IMR-90 (cell line): ENCODE measurements at regions not wholly inside any gene's neighbourhood (a gene's known extent, or its start where the extent isn't known, plus 50 kb on each side); places are given as distances from the start of the nearest gene placed in this dataset.

Source experiments
- ATAC-seq: fragments of 200-7000 bp; cut with Tn5 transposase; 2 replicates; pipeline ENCODE4 v1.9.1; 2020; ENCODE audit warnings: low read depth, mild to moderate bottlenecking, moderate library complexity
- BruUV-seq: library from RNA; stranded (reverse); fragments of 400-500 nt; replicated peaks from 2 replicates; lab custom pipeline; 2021; lab: Mats Ljungman, UMichigan
- CTCF ChIA-PET: fragments of 300-600 bp; formaldehyde crosslinking; extraction: SDS; loops from one replicate; lab custom pipeline; 2021; ENCODE audit warnings: antibody characterized with exemption; lab: Yijun Ruan, JAX
- POLR2A ChIA-PET: fragments of 300-600 bp; sonication (Branson Sonifier 250); formaldehyde crosslinking; loops from one replicate; lab custom pipeline; 2022; ENCODE audit warnings: antibody characterized with exemption; ENCODE audit not compliant: unreplicated experiment; lab: Charles Lee
- DNase-seq: peaks from one replicate; pipeline ENCODE4 v3.0.0; 2013
- H2AFZ ChIP-seq: replicated peaks from 2 replicates; pipeline ENCODE3; 2013; ENCODE audit warnings: low read length, mild to moderate bottlenecking; ENCODE audit not compliant: poor library complexity
- H2AK5ac ChIP-seq: 2 replicates; pipeline ENCODE4 v1.6.1; 2013; ENCODE audit warnings: low read depth, low read length, inconsistent platforms
- H2AK9ac ChIP-seq: replicated peaks from 2 replicates; pipeline ENCODE3; 2013; ENCODE audit warnings: mild to moderate bottlenecking, low read depth, low read length, moderate library complexity; ENCODE audit not compliant: poor library complexity
- H2BK120ac ChIP-seq: 2 replicates; pipeline ENCODE4 v1.6.1; 2013; ENCODE audit warnings: low read depth, low read length, inconsistent platforms
- H2BK15ac ChIP-seq: 3 replicates; pipeline ENCODE4 v1.6.1; 2013; ENCODE audit warnings: low read depth, low read length, inconsistent platforms
- H2BK20ac ChIP-seq: 2 replicates; pipeline ENCODE4 v1.6.1; 2013; ENCODE audit warnings: low read depth, mild to moderate bottlenecking, inconsistent platforms, low read length, moderate library complexity
- H2BK5ac ChIP-seq: 2 replicates; pipeline ENCODE4 v1.6.1; 2013; ENCODE audit warnings: mild to moderate bottlenecking, low read depth, low read length, inconsistent platforms; ENCODE audit not compliant: poor library complexity, severe bottlenecking
- H3K14ac ChIP-seq: replicated peaks from 2 replicates; pipeline ENCODE4 v1.6.1; 2013; ENCODE audit warnings: low read depth, low read length, inconsistent platforms
- H3K18ac ChIP-seq: 2 replicates; pipeline ENCODE4 v1.6.1; 2013; ENCODE audit warnings: low read depth, low read length, control low read depth
- H3K23ac ChIP-seq: 2 replicates; pipeline ENCODE4 v1.6.1; 2013; ENCODE audit warnings: low read depth, low read length, inconsistent platforms
- H3K27ac ChIP-seq: 2 replicates; pipeline ENCODE4 v1.5.1; 2013; ENCODE audit warnings: mild to moderate bottlenecking, control low read depth, low read length; ENCODE audit not compliant: insufficient read depth
- H3K27me3 ChIP-seq: 2 replicates; pipeline ENCODE4 v1.6.1; 2013; ENCODE audit warnings: low read length; ENCODE audit not compliant: control insufficient read depth, insufficient read depth
- H3K36me3 ChIP-seq: 2 replicates; pipeline ENCODE4 v1.6.1; 2013; ENCODE audit warnings: low read length, mixed read lengths; ENCODE audit not compliant: control insufficient read depth, insufficient read depth
- H3K4ac ChIP-seq: 2 replicates; pipeline ENCODE4 v1.6.1; 2013; ENCODE audit warnings: low read depth, low read length, inconsistent platforms
- H3K4me1 ChIP-seq: 2 replicates; pipeline ENCODE4 v1.6.1; 2013; ENCODE audit warnings: low read length, mixed read lengths; ENCODE audit not compliant: control insufficient read depth, insufficient read depth
- H3K4me2 ChIP-seq: 2 replicates; pipeline ENCODE4 v1.6.1; 2013; ENCODE audit warnings: low read depth, mild to moderate bottlenecking, control low read depth, low read length, moderate library complexity
- H3K4me3 ChIP-seq: 2 replicates; pipeline ENCODE4 v1.5.1; 2013; ENCODE audit warnings: low read depth, mild to moderate bottlenecking, control low read depth, low read length, moderate library complexity; ENCODE audit not compliant: insufficient read depth
- H3K56ac ChIP-seq: 2 replicates; pipeline ENCODE4 v1.6.1; 2013; ENCODE audit warnings: low read length, inconsistent platforms; ENCODE audit not compliant: insufficient read depth; ENCODE audit errors: extremely low read depth
- H3K79me1 ChIP-seq, 2 experiments: 2 replicates each; pipeline ENCODE4 v1.6.1; 2013; ENCODE audit warnings: low read length in 2 of 2, inconsistent platforms in 1 of 2, low read depth in 1 of 2
- H3K9ac ChIP-seq: 2 replicates; pipeline ENCODE4 v1.6.1; 2013; ENCODE audit warnings: low read depth, low read length, control low read depth
- H3K9me1 ChIP-seq: 2 replicates; pipeline ENCODE4 v1.6.1; 2013; ENCODE audit warnings: low read length, inconsistent platforms; ENCODE audit not compliant: insufficient read depth
- H3K9me3 ChIP-seq: 2 replicates; pipeline ENCODE4 v1.6.1; 2013; ENCODE audit warnings: low read length; ENCODE audit not compliant: control insufficient read depth, insufficient read depth
- H4K20me1 ChIP-seq: 2 replicates; pipeline ENCODE4 v1.6.1; 2013; ENCODE audit warnings: low read length, inconsistent platforms; ENCODE audit not compliant: insufficient read depth
- H4K5ac ChIP-seq: 2 replicates; pipeline ENCODE4 v1.6.1; 2013; ENCODE audit warnings: mild to moderate bottlenecking, low read depth, low read length, control low read depth
- H4K8ac ChIP-seq, 2 experiments: 2 replicates each; pipeline ENCODE4 v1.6.1; 2013; ENCODE audit warnings: low read depth in 2 of 2, low read length in 2 of 2, control low read depth in 1 of 2, inconsistent platforms in 1 of 2
- H4K91ac ChIP-seq: 2 replicates; pipeline ENCODE4 v1.6.1; 2013; ENCODE audit warnings: low read depth, low read length, inconsistent platforms; ENCODE audit not compliant: insufficient read depth
- BHLHE40 ChIP-seq: fragments of 150-350 bp; IDR thresholded peaks from 2 replicates; pipeline ENCODE4 v1.6.1; 2016; ENCODE audit warnings: mild to moderate bottlenecking, low read depth, low read length
- CEBPB ChIP-seq: IDR thresholded peaks from 2 replicates; pipeline ENCODE4 v1.6.1; 2012; ENCODE audit warnings: low read depth, low read length, improper control_type of control experiment
- CHD1 ChIP-seq: IDR thresholded peaks from 2 replicates; pipeline ENCODE4 v1.6.1; 2012; ENCODE audit warnings: low read depth, low read length, improper control_type of control experiment
- FOS ChIP-seq: fragments of 150-350 bp; IDR thresholded peaks from 2 replicates; pipeline ENCODE4 v1.6.1; 2016; ENCODE audit warnings: low read depth, low read length
- MAFK ChIP-seq: IDR thresholded peaks from 2 replicates; pipeline ENCODE4 v1.6.1; 2012; ENCODE audit warnings: low read depth, low read length, improper control_type of control experiment
- MAZ ChIP-seq: IDR thresholded peaks from 2 replicates; pipeline ENCODE4 v1.6.1; 2012; ENCODE audit warnings: low read depth, mild to moderate bottlenecking, low read length, improper control_type of control experiment, moderate library complexity, borderline replicate concordance
- MXI1 ChIP-seq: IDR thresholded peaks from 2 replicates; pipeline ENCODE4 v1.6.1; 2012; ENCODE audit warnings: low read depth, mild to moderate bottlenecking, low read length, moderate library complexity, borderline replicate concordance
- NFE2L2 ChIP-seq: fragments of 150-350 bp; IDR thresholded peaks from 2 replicates; pipeline ENCODE4 v1.6.1; 2016; ENCODE audit warnings: low read depth, mild to moderate bottlenecking, low read length
- RAD21 ChIP-seq: IDR thresholded peaks from 2 replicates; pipeline ENCODE4 v1.6.1; 2012; ENCODE audit warnings: low read length, improper control_type of control experiment
- RCOR1 ChIP-seq: IDR thresholded peaks from 2 replicates; pipeline ENCODE4 v1.6.1; 2012; ENCODE audit warnings: mild to moderate bottlenecking, low read length, improper control_type of control experiment; ENCODE audit not compliant: insufficient replicate concordance
- RFX5 ChIP-seq: IDR thresholded peaks from 2 replicates; pipeline ENCODE4 v1.8.0; 2012; ENCODE audit warnings: low read depth, mild to moderate bottlenecking, low read length, moderate library complexity
- SMC3 ChIP-seq: fragments of 150-350 bp; IDR thresholded peaks from 2 replicates; pipeline ENCODE4 v1.6.1; 2016; ENCODE audit warnings: low read depth, mild to moderate bottlenecking, antibody characterized with exemption, low read length, moderate library complexity
- USF2 ChIP-seq: fragments of 150-350 bp; IDR thresholded peaks from 2 replicates; pipeline ENCODE4 v1.6.1; 2017; ENCODE audit warnings: mild to moderate bottlenecking, antibody characterized with exemption, low read length, low read depth
- WGBS, 2 experiments: methylation state at CpG; one replicate each; pipeline versions ENCODE4 v1.1.5 to v1.1.7; 2013; ENCODE audit warnings: missing lambda C conversion rate in 2 of 2; ENCODE audit not compliant: insufficient read length in 1 of 2; ENCODE audit errors: extremely low coverage in 2 of 2; 5-methylcytosine and 5-hydroxymethylcytosine counted together
- dilution Hi-C: fragments of 300-500 bp; cut with HindIII; formaldehyde crosslinking; loops from one replicate; pipeline ENCODE4 v1.14.3; 2018; ENCODE audit warnings: low sequenced_read_pairs; ENCODE audit not compliant: unreplicated experiment
- in situ Hi-C: fragments of 300-500 bp; cut with MboI; formaldehyde crosslinking; loops from 3 replicates; pipeline ENCODE4 v1.14.3; 2019; ENCODE audit warnings: low sequenced_read_pairs, inconsistent platforms, mixed read lengths
- intact Hi-C: fragments of 100-400 bp; cut with micrococcal nuclease; formaldehyde crosslinking; loops from 2 replicates; pipeline ENCODE4 v1.10.0; 2022
- TF ChIP-seq, protein P1 (sequence below): fragments of 150-350 bp; IDR thresholded peaks from 2 replicates; pipeline ENCODE4 v1.6.1; 2016; ENCODE audit warnings: low read depth, mild to moderate bottlenecking, low read length, moderate library complexity, borderline replicate concordance
- TF ChIP-seq, protein P2 (sequence below): conservative IDR thresholded peaks from 2 replicates; pipeline ENCODE4 v1.5.1; 2012; ENCODE audit warnings: mild to moderate bottlenecking, low read depth, low read length, improper control_type of control experiment

DNA sequence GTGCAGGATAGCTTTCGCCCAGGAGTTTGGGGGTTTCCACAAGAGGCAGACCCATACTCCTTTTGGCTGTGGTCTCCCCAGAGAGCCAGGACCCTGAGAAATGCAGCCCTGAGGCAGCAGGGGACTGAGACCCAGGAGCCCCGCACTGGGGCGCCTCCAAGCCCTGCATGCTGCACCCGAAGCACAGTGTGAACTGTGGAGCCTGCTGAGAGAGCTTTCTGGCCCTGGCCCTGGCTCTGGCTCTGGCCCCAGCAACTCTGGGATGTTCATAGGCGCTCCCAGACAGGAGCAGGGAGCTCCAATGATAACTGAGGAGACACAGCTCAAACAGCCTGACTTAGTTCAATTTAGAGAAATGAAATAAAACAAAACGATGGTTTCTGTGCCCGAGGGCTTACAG lies 96.4 kb upstream of the TEX51 start:
- no peak for ATAC-seq
- CTCF ChIA-PET, result no interaction called here
- H2AK9ac ChIP-seq, result no peak overlapping the region

More for the DNA sequence above, 96.4 kb upstream of the TEX51 start:
- Histone ChIP-seq H4K20me1 (no peaks in the 10 kb centered on the region), H3K36me3 (no peaks in the 10 kb centered on the region), H3K9me1 (no peaks in the 10 kb centered on the region), H3K4me1 (no peaks in the 10 kb centered on the region), H3K27me3 (no peaks in the 10 kb centered on the region), H3K4me3 (no peak overlapping the region), H3K18ac (no peak overlapping the region), H3K27ac (no peak overlapping the region), H4K91ac (no peak overlapping the region), H3K4ac (no peak overlapping the region), H2BK120ac (no peak overlapping the region), H2AFZ (no peak overlapping the region), H2BK15ac (no peak overlapping the region), H3K9ac (no peak overlapping the region), H3K23ac (no peak overlapping the region), H3K79me1 (no peaks in the 10 kb centered on the region), H3K14ac (no peak overlapping the region), H2AK5ac (no peak overlapping the region), H3K56ac (no peak overlapping the region), H3K9me3 (no peaks in the 10 kb centered on the region), H2BK20ac (no peak overlapping the region), H2BK5ac (no peak overlapping the region), H3K4me2 (no peak overlapping the region), H4K8ac (no peak overlapping the region), H4K5ac (no peak overlapping the region)
- DNase-seq, result no peak
- WGBS, 2 experiments, result 49% methylated on average over 4 of the region's 7 CpGs; no CpG with 5 or more reads in 1 of the 2 experiments
- BruUV-seq, result no TSS peak
- TF ChIP-seq RAD21 (no peak), RFX5 (no peak), CEBPB (no peak), USF2 (no peak), SMC3 (no peak), NFE2L2 (no peak), RCOR1 (no peak), MAZ (no peak), CHD1 (no peak), FOS (no peak), MAFK (no peak), BHLHE40 (no peak), MXI1 (no peak)
- TF ChIP-seq, protein P1, sequence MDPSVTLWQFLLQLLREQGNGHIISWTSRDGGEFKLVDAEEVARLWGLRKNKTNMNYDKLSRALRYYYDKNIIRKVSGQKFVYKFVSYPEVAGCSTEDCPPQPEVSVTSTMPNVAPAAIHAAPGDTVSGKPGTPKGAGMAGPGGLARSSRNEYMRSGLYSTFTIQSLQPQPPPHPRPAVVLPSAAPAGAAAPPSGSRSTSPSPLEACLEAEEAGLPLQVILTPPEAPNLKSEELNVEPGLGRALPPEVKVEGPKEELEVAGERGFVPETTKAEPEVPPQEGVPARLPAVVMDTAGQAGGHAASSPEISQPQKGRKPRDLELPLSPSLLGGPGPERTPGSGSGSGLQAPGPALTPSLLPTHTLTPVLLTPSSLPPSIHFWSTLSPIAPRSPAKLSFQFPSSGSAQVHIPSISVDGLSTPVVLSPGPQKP, result no peak
- TF ChIP-seq, protein P2, sequence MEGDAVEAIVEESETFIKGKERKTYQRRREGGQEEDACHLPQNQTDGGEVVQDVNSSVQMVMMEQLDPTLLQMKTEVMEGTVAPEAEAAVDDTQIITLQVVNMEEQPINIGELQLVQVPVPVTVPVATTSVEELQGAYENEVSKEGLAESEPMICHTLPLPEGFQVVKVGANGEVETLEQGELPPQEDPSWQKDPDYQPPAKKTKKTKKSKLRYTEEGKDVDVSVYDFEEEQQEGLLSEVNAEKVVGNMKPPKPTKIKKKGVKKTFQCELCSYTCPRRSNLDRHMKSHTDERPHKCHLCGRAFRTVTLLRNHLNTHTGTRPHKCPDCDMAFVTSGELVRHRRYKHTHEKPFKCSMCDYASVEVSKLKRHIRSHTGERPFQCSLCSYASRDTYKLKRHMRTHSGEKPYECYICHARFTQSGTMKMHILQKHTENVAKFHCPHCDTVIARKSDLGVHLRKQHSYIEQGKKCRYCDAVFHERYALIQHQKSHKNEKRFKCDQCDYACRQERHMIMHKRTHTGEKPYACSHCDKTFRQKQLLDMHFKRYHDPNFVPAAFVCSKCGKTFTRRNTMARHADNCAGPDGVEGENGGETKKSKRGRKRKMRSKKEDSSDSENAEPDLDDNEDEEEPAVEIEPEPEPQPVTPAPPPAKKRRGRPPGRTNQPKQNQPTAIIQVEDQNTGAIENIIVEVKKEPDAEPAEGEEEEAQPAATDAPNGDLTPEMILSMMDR, result no peak
- POLR2A ChIA-PET, result no interaction called here
- intact Hi-C loops, result no loop called here
- dilution Hi-C loops, result no loop called here
- in situ Hi-C loops, result no loop called here
